ENCODE measurements at regions not wholly inside any gene's neighbourhood (a gene's known extent, or its start where the extent isn't known, plus 50 kb on each side); places are given as distances from the start of the nearest gene placed in this dataset.

GRCh38 chr2:125746321-125747164, 909.4 kb upstream of the GYPC start:
- no peaks in the 10 kb centered on the region for H3K4me1 ChIP-seq (ENCODE audit: insufficient read depth)
- no peak for TF ChIP-seq POLR2A (IDR thresholded peaks at IDR 0.05)
- no peak for TF ChIP-seq EP300 (IDR thresholded peaks at IDR 0.05)
- no peak for TF ChIP-seq CTCF (IDR thresholded peaks at IDR 0.05)
- no peaks in the 10 kb centered on the region for H3K27me3 ChIP-seq
- no peaks in the 10 kb centered on the region for H3K9me3 ChIP-seq
- H3K27ac ChIP-seq, result no peak overlapping the region
- no peak overlapping the region for H3K4me3 ChIP-seq
- intact Hi-C loops (cut with DNase I), result no loop called here
- 73 to 84% (median 77%) methylated on average over 4 of the region's 4 CpGs for WGBS, 3 donors
- H3K36me3 ChIP-seq, result no peaks in the 10 kb centered on the region
- no peak for DNase-seq

- TF ChIP-seq POLR2A (IDR thresholded peaks at IDR 0.05), result no peak
- TF ChIP-seq EP300 (IDR thresholded peaks at IDR 0.05), result no peak
- no peak for TF ChIP-seq CTCF (IDR thresholded peaks at IDR 0.05)
- H3K27ac ChIP-seq, result no peak overlapping the region
- no peaks in the 10 kb centered on the region for H3K9me3 ChIP-seq
- no peaks in the 10 kb centered on the region for H3K4me1 ChIP-seq (ENCODE audit: insufficient read depth)
- H3K27me3 ChIP-seq, result no peaks in the 10 kb centered on the region
- intact Hi-C loops (cut with DNase I), result no loop called here
- DNase-seq, result no peak
- H3K36me3 ChIP-seq, result no peaks in the 10 kb centered on the region
- H3K4me3 ChIP-seq, result no peak overlapping the region
Measured at GRCh38 chr2:125747165-125747425, 908.9 kb upstream of the GYPC start.

- H3K4me3 ChIP-seq, result no peak overlapping the region
- no peak for DNase-seq
- H3K36me3 ChIP-seq, result no peaks in the 10 kb centered on the region
- no peak overlapping the region for H3K27ac ChIP-seq
- H3K4me1 ChIP-seq (ENCODE audit: insufficient read depth), result no peaks in the 10 kb centered on the region
- H3K27me3 ChIP-seq, result no peaks in the 10 kb centered on the region
- intact Hi-C loops (cut with DNase I), result no loop called here
- 70 to 81% (median 75%) methylated on average over 4 of the region's 4 CpGs for WGBS, 3 donors
- no peaks in the 10 kb centered on the region for H3K9me3 ChIP-seq
- no peak for TF ChIP-seq POLR2A (IDR thresholded peaks at IDR 0.05)
- no peak for TF ChIP-seq CTCF (IDR thresholded peaks at IDR 0.05)
- TF ChIP-seq EP300 (IDR thresholded peaks at IDR 0.05), result no peak
Measured at GRCh38 chr2:125756431-125756830, 899.5 kb upstream of the GYPC start.

GRCh38 chr2:125796784-125797183, 859.2 kb upstream of the GYPC start:
- WGBS, 3 donors, result 75 to 87% (median 80%) methylated on average over 1 of the region's 1 CpG
- intact Hi-C loops (cut with DNase I), result no loop called here
- no peak for TF ChIP-seq CTCF (IDR thresholded peaks at IDR 0.05)
- TF ChIP-seq EP300 (IDR thresholded peaks at IDR 0.05), result no peak
- no peak for TF ChIP-seq POLR2A (IDR thresholded peaks at IDR 0.05)

More at GRCh38 chr2:125796784-125797183, 859.2 kb upstream of the GYPC start:
- no peaks in the 10 kb centered on the region for H3K36me3 ChIP-seq
- no peak overlapping the region for H3K4me3 ChIP-seq
- H3K27ac ChIP-seq, result no peak overlapping the region
- H3K9me3 ChIP-seq, result no peaks in the 10 kb centered on the region
- no peaks in the 10 kb centered on the region for H3K4me1 ChIP-seq (ENCODE audit: insufficient read depth)
- H3K27me3 ChIP-seq, result no peaks in the 10 kb centered on the region
- DNase-seq, result no peak
